Colon (tissue), 2 donors: ENCODE measurements at regions not wholly inside any gene's neighbourhood (a gene's known extent, or its start where the extent isn't known, plus 50 kb on each side); places are given as distances from the start of the nearest gene placed in this dataset.

Experiments used
- FAIRE-seq: peaks from 2 replicates; lab custom pipeline; 2012; peaks lifted over from hg19 to GRCh38; lab: Jason Lieb, UNC
- donor health status: control.
- donor health status: control.

DNA sequence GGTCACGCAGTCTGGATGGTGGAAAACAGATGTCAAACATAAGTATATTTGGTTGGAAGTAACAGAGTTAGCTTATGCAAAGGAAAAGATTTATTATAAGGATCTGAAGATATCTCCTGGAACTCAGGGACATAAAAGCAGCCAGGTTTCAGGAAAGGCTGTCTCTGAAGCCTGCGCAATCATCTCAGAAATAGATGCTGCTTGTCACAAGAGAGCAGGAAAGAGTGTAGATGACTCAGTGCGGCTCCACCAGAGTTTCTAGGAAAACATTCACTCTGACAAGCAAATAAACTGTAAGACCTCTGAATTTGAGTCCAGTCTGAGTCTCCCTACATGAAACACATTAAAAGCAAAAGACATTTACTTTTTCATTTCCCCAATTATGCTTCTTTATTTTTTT, 220.4 kb upstream of the HTR2A start:
- no peak for FAIRE-seq

GRCh38 chr13:47114030-47114429, 217.2 kb upstream of the HTR2A start:
- FAIRE-seq: no peak

DNA sequence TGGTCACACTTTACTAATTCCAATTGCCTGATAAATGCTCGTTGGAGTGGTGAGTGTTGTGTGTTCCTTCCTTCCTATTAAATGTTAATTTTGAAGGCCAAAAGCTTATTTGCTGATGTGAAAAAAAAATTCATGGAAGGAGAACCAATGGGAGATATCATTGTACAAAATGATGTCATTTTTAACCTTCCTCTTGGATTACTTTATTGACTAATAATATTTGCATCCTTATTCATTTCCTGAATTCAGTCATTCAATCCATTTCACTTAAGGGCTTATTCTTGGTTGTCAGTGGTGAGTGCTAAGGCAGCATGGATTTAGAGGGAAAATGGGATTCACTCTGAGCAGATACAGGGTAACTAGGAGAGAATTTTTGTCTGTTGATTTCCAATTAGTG, 216.0 kb upstream of the HTR2A start:
- no peak for FAIRE-seq

GRCh38 chr13:47112205-47112902, 215.5 kb upstream of the HTR2A start:
- FAIRE-seq: no peak

DNA sequence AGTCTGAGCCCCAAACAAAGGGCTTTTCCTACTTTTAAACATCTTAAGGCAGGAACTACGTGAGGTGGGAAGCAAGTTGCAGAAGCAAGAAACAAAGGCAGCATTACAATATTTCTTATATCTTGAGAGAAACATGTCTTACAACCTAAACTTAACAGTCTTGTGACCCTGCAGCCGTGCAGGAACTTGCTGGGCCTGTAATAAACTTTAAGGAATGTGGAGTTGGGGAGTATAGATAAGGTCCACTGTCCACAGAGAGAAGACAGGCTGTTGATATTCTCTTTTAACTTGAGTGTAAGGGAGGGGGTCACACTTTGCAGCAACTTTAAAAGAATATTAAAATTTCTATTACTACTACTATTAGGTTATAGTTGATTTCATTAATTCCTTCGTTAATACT, 214.6 kb upstream of the HTR2A start:
- FAIRE-seq: no peak

DNA sequence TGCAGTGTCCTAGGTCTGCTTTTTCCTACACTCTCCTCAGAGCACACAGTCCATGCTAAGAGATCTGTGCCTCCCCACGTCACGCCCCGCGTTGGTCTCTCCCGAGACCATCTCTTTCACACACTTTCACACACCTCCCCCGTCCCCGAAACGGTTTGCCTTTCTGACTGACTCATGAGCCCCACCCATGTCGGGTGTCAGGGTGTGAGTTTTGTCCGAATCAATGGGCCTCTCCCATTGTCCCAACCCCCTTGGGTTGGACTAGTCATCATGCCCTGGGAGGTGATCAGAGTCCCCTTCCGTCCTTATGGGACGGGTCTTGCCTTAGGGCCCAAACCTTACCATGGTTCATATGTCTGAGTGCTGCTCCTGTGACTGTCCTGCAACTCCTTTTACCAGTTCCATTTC, 214.0 kb upstream of the HTR2A start:
- no peak for FAIRE-seq

DNA sequence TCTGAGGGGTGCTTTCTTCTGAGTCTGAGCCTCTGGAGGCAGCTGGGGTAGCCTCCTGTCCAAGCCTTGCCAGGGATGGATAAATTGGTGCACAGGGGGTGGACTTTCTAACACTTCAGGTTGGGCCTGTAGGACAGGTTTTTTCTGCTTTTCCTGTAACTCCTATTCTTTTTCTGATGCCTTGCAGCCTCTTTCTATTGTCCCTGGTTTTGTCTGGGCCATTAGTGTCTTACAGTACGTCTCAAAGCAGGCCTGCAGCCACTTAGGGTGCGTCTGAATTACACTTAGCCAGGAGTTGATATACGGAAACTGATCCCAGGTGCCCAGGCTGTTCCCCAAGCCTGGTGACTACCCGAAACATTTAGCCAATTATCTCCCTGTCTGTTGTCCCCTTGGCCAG, 213.3 kb upstream of the HTR2A start:
- no peak for FAIRE-seq

- no peak for FAIRE-seq
Observed at GRCh38 chr13:47109028-47109427, 212.2 kb upstream of the HTR2A start.

GRCh38 chr13:47100214-47100853, 203.5 kb upstream of the HTR2A start:
- no peak for FAIRE-seq

GRCh38 chr13:47094734-47095434, 198.0 kb upstream of the HTR2A start:
- FAIRE-seq: no peak

- FAIRE-seq: no peak
Observed at GRCh38 chr13:47092202-47092601, 195.3 kb upstream of the HTR2A start.

DNA sequence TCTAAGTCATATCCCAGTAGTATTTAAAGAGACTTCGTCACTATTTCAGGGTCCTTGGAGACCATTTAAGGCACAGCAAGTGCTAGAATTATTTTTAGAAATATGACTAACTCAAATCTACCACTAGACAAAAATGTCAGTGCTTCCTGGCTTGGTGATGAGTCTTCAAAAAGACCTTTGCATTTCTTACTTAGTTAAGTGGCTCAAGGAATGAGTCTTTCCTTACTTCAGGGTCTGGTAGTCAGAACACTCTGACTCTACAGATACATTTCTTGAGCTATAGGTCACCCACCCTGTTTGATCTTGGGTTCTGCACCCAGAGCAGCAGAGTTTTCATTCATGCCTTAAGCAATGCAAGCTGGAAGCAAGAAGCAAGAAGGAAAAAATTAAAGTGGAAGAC, 191.0 kb upstream of the HTR2A start:
- FAIRE-seq: no peak

- FAIRE-seq: no peak
Observed at GRCh38 chr13:47087241-47087640, 190.4 kb upstream of the HTR2A start.

GRCh38 chr13:47085346-47085745, 188.5 kb upstream of the HTR2A start:
- no peak for FAIRE-seq

GRCh38 chr13:47081850-47082249, 185.0 kb upstream of the HTR2A start:
- FAIRE-seq: no peak

DNA sequence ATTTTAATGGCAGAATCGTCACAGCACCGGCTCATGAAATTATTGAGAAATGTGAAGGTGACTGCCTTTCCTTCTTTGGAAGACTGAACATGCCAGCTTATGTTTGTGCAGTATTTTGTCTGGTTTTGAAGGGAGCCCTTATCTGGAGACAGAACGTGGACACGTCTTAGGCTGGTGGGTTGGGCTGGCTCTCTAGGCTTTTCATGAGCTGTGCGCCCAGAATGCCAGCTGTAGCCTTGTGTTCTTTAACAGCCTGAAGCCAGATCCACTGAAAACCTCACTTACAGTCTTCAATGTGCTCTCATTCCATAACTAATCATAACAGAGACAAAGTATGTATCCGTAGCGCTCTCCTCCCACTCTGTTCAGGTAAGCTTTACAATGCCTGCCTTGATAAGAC, 184.4 kb upstream of the HTR2A start:
- no peak for FAIRE-seq

DNA sequence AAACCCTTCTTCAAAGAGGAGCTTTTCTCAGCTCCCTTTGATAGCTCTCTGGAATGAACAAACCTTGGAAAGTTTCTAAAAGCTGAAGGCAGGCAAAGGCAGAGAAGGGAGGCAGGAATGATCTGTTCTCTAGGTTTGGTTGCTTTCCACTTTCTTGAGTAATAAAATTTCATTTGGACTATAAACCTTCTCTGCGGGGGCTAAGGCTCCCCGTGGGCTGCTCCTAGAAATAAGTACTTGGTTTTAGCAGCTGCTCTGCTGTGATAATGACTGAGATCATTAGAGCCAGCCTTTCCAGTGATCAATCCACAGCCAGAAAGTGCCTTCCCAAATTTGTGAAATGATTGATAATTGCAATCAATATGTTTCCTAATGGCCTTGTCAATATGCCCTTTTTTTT, 183.8 kb upstream of the HTR2A start:
- no peak for FAIRE-seq

GRCh38 chr13:47076500-47076899, 179.6 kb upstream of the HTR2A start:
- no peak for FAIRE-seq

DNA sequence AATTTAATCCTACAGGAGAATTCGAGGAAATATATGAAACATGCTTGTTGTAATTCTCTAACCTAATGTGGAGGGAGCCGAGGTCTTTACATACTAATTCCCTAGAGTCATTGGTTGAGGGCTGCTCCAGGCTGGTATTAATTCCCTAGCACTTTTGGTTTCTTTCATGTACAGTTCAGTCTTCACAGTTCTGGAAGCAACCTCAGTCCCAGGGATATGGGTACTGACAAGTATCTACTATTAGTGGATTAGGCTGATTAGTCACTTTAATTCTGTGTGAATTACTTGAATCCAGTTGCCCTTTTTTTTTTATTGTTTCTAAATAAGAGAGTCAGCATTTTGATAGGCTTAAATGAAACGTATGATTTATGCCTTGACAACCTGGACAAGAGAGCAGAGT, 172.3 kb upstream of the HTR2A start:
- FAIRE-seq: no peak

GRCh38 chr13:47067306-47067705, 170.5 kb upstream of the HTR2A start:
- FAIRE-seq: no peak

GRCh38 chr13:47066226-47066625, 169.4 kb upstream of the HTR2A start:
- no peak for FAIRE-seq

GRCh38 chr13:47064381-47064780, 167.5 kb upstream of the HTR2A start:
- FAIRE-seq: no peak

GRCh38 chr13:47049276-47049989, 152.6 kb upstream of the HTR2A start:
- FAIRE-seq: no peak
